H1 (cell line): ENCODE measurements at regions not wholly inside any gene's neighbourhood (a gene's known extent, or its start where the extent isn't known, plus 50 kb on each side); places are given as distances from the start of the nearest gene placed in this dataset.

Source experiments
- CTCF ChIA-PET: fragments of 300-600 bp; sonication (Branson Sonifier 250); formaldehyde crosslinking; loops from one replicate; lab custom pipeline; 2021; ENCODE audit not compliant: partially characterized antibody; lab: Charles Lee
- POLR2A ChIA-PET: fragments of 300-600 bp; sonication (Branson Sonifier 250); formaldehyde crosslinking; loops from one replicate; lab custom pipeline; 2021; ENCODE audit warnings: inconsistent platforms; ENCODE audit not compliant: partially characterized antibody; lab: Charles Lee
- DNase-seq, 2 experiments: peaks; one replicate each; pipeline versions ENCODE4 v3.0.0 to v3.0.0-alpha.2; 2010 to 2022; ENCODE audit warnings: low spot score in 2 of 2, low read depth in 1 of 2, mixed read lengths in 1 of 2
- FAIRE-seq: peaks from 2 replicates; lab custom pipeline; 2011; peaks lifted over from hg19 to GRCh38; lab: Jason Lieb, UNC
- H2AFZ ChIP-seq: 2 replicates; pipeline ENCODE4 v1.8.1; 2012; ENCODE audit warnings: low read length, inconsistent platforms
- H2AK5ac ChIP-seq: 2 replicates; pipeline ENCODE4 v1.6.1; 2013; ENCODE audit warnings: low read depth, low read length
- H2BK120ac ChIP-seq: replicated peaks from 2 replicates; pipeline ENCODE3; 2013; ENCODE audit warnings: low read depth, low read length, inconsistent platforms
- H2BK12ac ChIP-seq: 2 replicates; pipeline ENCODE4 v1.6.1; 2013; ENCODE audit warnings: low read depth, low read length
- H2BK15ac ChIP-seq: 2 replicates; pipeline ENCODE4 v1.6.1; 2013; ENCODE audit warnings: low read length
- H2BK20ac ChIP-seq: 2 replicates; pipeline ENCODE4 v1.6.1; 2013; ENCODE audit warnings: low read length
- H2BK5ac ChIP-seq: 2 replicates; pipeline ENCODE4 v1.6.1; 2013; ENCODE audit warnings: low read depth, low read length
- H3K14ac ChIP-seq: 2 replicates; pipeline ENCODE4 v1.6.1; 2013; ENCODE audit warnings: inconsistent platforms; ENCODE audit not compliant: insufficient read length
- H3K18ac ChIP-seq: 2 replicates; pipeline ENCODE4 v1.6.1; 2013; ENCODE audit warnings: low read length; ENCODE audit errors: extremely low read depth
- H3K23ac ChIP-seq: 2 replicates; pipeline ENCODE4 v1.6.1; 2013; ENCODE audit warnings: inconsistent platforms; ENCODE audit not compliant: insufficient read length
- H3K23me2 ChIP-seq: 2 replicates; pipeline ENCODE4 v1.6.1; 2013; ENCODE audit warnings: low read depth, low read length
- H3K27ac ChIP-seq: 2 replicates; pipeline ENCODE4 v1.6.1; 2011; ENCODE audit warnings: low read depth, low read length, inconsistent platforms
- H3K27me3 ChIP-seq, 4 experiments: replicated peaks in 1 of 4; 1 replicate in 1 of 4; 2 replicates in 3 of 4; pipeline versions ENCODE4 v1.6.1 to v1.8.1; 2011 to 2013; ENCODE audit warnings: low read length in 3 of 4, mild to moderate bottlenecking in 3 of 4, inconsistent platforms in 2 of 4, mixed read lengths in 2 of 4, moderate library complexity in 1 of 4; ENCODE audit not compliant: control insufficient read depth in 3 of 4, insufficient read depth in 3 of 4; ENCODE audit errors: extremely low read depth in 1 of 4
- H3K36me3 ChIP-seq, 4 experiments: 2 replicates each; pipeline versions ENCODE4 v1.6.1 to v1.8.1; 2011 to 2013; ENCODE audit warnings: mild to moderate bottlenecking in 4 of 4, low read length in 3 of 4, moderate library complexity in 2 of 4, control low read depth in 1 of 4, inconsistent platforms in 1 of 4; ENCODE audit not compliant: insufficient read depth in 4 of 4, control insufficient read depth in 2 of 4
- H3K4ac ChIP-seq: replicated peaks from 2 replicates; pipeline ENCODE3; 2013; ENCODE audit warnings: low read length, low read depth, mixed read lengths, inconsistent platforms; ENCODE audit not compliant: insufficient read length
- H3K4me1 ChIP-seq, 4 experiments: replicated peaks in 1 of 4; 1 replicate in 1 of 4; 2 replicates in 3 of 4; pipeline versions ENCODE4 v1.6.1 to v1.8.1; 2011 to 2013; ENCODE audit warnings: low read length in 3 of 4, inconsistent platforms in 2 of 4, mixed read lengths in 1 of 4; ENCODE audit not compliant: insufficient read depth in 4 of 4, control insufficient read depth in 3 of 4
- H3K4me2 ChIP-seq, 2 experiments: 2 replicates each; pipeline versions ENCODE4 v1.6.1 to v1.8.1; 2011 to 2013; ENCODE audit warnings: low read depth in 2 of 2, low read length in 2 of 2, control low read depth in 1 of 2, inconsistent platforms in 1 of 2, mild to moderate bottlenecking in 1 of 2; ENCODE audit not compliant: insufficient read depth in 1 of 2
- H3K4me3 ChIP-seq, 4 experiments: fragments of 200-600, 300-600 bp in 1 of 4; sonication (generic), shearing (Covaris generic), sonication (Bioruptor Twin) in 1 of 4; 2 replicates each; pipeline versions ENCODE4 v1.5.1 to v1.8.1; 2011 to 2016; ENCODE audit warnings: low read length in 4 of 4, low read depth in 3 of 4, control low read depth in 2 of 4, inconsistent platforms in 2 of 4, mild to moderate bottlenecking in 2 of 4, mixed read lengths in 1 of 4, moderate library complexity in 1 of 4; ENCODE audit not compliant: insufficient read depth in 2 of 4; ENCODE audit errors: extremely low read depth in 1 of 4
- H3K56ac ChIP-seq: replicated peaks from 2 replicates; pipeline ENCODE3; 2013; ENCODE audit warnings: low read depth, mild to moderate bottlenecking, mixed read lengths, low read length, inconsistent platforms; ENCODE audit not compliant: insufficient read length
- H3K79me1 ChIP-seq: 2 replicates; pipeline ENCODE4 v1.6.1; 2013; ENCODE audit warnings: low read depth, low read length, control low read depth
- H3K79me2 ChIP-seq, 2 experiments: 2 replicates each; pipeline versions ENCODE4 v1.6.1 to v1.8.1; 2012 to 2013; ENCODE audit warnings: low read length in 2 of 2, mild to moderate bottlenecking in 2 of 2, inconsistent platforms in 1 of 2; ENCODE audit not compliant: insufficient read depth in 2 of 2, control insufficient read depth in 1 of 2
- H3K9ac ChIP-seq, 4 experiments: replicated peaks in 1 of 4; 1 replicate in 1 of 4; 2 replicates in 3 of 4; pipeline versions ENCODE4 v1.6.1 to v1.8.1; 2011 to 2013; ENCODE audit warnings: low read depth in 3 of 4, low read length in 3 of 4, control low read depth in 2 of 4, mild to moderate bottlenecking in 2 of 4, moderate library complexity in 2 of 4, inconsistent platforms in 1 of 4; ENCODE audit errors: extremely low read depth in 1 of 4
- H3K9me3 ChIP-seq, 2 experiments: 2 replicates each; pipeline versions ENCODE4 v1.6.1 to v1.8.1; 2012 to 2013; ENCODE audit warnings: mild to moderate bottlenecking in 2 of 2, moderate library complexity in 2 of 2, control low read depth in 1 of 2, inconsistent platforms in 1 of 2, low read depth in 1 of 2, low read length in 1 of 2, mixed read lengths in 1 of 2; ENCODE audit not compliant: insufficient read depth in 2 of 2
- H4K20me1 ChIP-seq, 2 experiments: replicated peaks in 1 of 2; 2 replicates each; pipeline versions ENCODE3 to v1.8.1; 2011 to 2013; ENCODE audit warnings: inconsistent platforms in 2 of 2, low read length in 2 of 2, mild to moderate bottlenecking in 1 of 2; ENCODE audit not compliant: insufficient read depth in 2 of 2, control insufficient read depth in 1 of 2
- H4K5ac ChIP-seq: 2 replicates; pipeline ENCODE4 v1.6.1; 2013; ENCODE audit warnings: low read length, low read depth, mixed read lengths, inconsistent platforms; ENCODE audit not compliant: insufficient read length
- H4K8ac ChIP-seq: 2 replicates; pipeline ENCODE4 v1.8.0; 2013; ENCODE audit warnings: mild to moderate bottlenecking, moderate library complexity, low read length, inconsistent platforms; ENCODE audit not compliant: insufficient read depth; ENCODE audit errors: extremely low read depth
- H4K91ac ChIP-seq: replicated peaks from 2 replicates; pipeline ENCODE3; 2013; ENCODE audit warnings: low read length, mixed read lengths, inconsistent platforms; ENCODE audit not compliant: insufficient read length
- KDM1A ChIP-seq: fragments of 200-600, 300-600 bp; sonication (generic); IDR thresholded peaks from 2 replicates; pipeline ENCODE4 v1.7.1; 2016; ENCODE audit warnings: mild to moderate bottlenecking, low read length, borderline replicate concordance
- KDM5A ChIP-seq: fragments of 200-600 bp; IDR thresholded peaks from 2 replicates; pipeline ENCODE4 v1.7.1; 2012; ENCODE audit warnings: mild to moderate bottlenecking, low read length, inconsistent platforms, mixed read lengths
- MAX ChIP-seq: IDR thresholded peaks from 2 replicates; pipeline ENCODE4 v1.6.1; 2012; ENCODE audit warnings: inconsistent platforms
- PHF8 ChIP-seq: fragments of 200-600 bp; sonication (generic); conservative IDR thresholded peaks from 2 replicates; pipeline ENCODE4 v1.7.1; 2012; ENCODE audit warnings: low read depth, mild to moderate bottlenecking, inconsistent platforms, low read length, moderate library complexity
- RAD21 ChIP-seq, 2 experiments: IDR thresholded peaks in 1 of 2; conservative IDR thresholded peaks in 1 of 2; 2 replicates each; pipeline ENCODE4 v1.6.1; 2011; ENCODE audit warnings: low read depth in 2 of 2, low read length in 2 of 2, improper control_type of control experiment in 1 of 2, inconsistent platforms in 1 of 2, mild to moderate bottlenecking in 1 of 2, moderate library complexity in 1 of 2
- RBBP5 ChIP-seq: IDR thresholded peaks from 2 replicates; pipeline ENCODE4 v1.7.1; 2012; ENCODE audit warnings: low read depth, mild to moderate bottlenecking, inconsistent platforms, low read length, moderate library complexity, borderline replicate concordance
- TAF1 ChIP-seq: IDR thresholded peaks from 2 replicates; pipeline ENCODE4 v1.6.1; 2011; ENCODE audit warnings: mild to moderate bottlenecking, low read depth, low read length
- TCF12 ChIP-seq: IDR thresholded peaks from 2 replicates; pipeline ENCODE4 v1.6.1; 2011; ENCODE audit warnings: low read depth, mild to moderate bottlenecking, low read length
- WGBS, 2 experiments: shearing (Covaris generic) in 1 of 2; methylation state at CpG; one replicate each; pipeline versions ENCODE4 v1.1.6 to v1.1.7; 2013 to 2015; ENCODE audit warnings: low lambda C conversion rate in 2 of 2, mixed read lengths in 2 of 2, inconsistent platforms in 1 of 2, low coverage in 1 of 2, missing lambda C conversion rate in 1 of 2; ENCODE audit not compliant: insufficient replicate concordance in 2 of 2, insufficient coverage in 1 of 2, insufficient read length in 1 of 2; ENCODE audit errors: extremely low coverage in 1 of 2, missing lambda C conversion rate in 1 of 2; 5-methylcytosine and 5-hydroxymethylcytosine counted together
- TF ChIP-seq, protein P1 (sequence below): IDR thresholded peaks from 2 replicates; pipeline ENCODE4 v1.6.1; 2012; ENCODE audit warnings: low read length, inconsistent platforms

- POLR2A ChIA-PET, result interaction anchor here (0.6 to 1.7 kb wide), 6 partner anchors 10 to 41 kb away, joined by 3 to 5 read pairs (median 4); no protein-coding TSS in a partner anchor
- CTCF ChIA-PET, result interaction anchor here (0.8 to 1.6 kb wide), 6 partner anchors 27 to 87 kb away, joined by 3 to 6 read pairs (median 3); no protein-coding TSS in a partner anchor
- H3K9ac ChIP-seq, result 0 out of 7 replicates have a peak overlapping the region, but pooled peaks of 1 of the 4 experiments have one; percentile 30
- no peak overlapping the region for H3K14ac ChIP-seq
- DNase-seq (peak; percentile 41 to 65), FAIRE-seq (peak; percentile 94)
- H3K18ac ChIP-seq, result 0 out of 2 replicates have a peak overlapping the region, but pooled peaks have one; percentile 20
- H3K79me1 ChIP-seq, result no peaks in the 10 kb centered on the region
- H2BK120ac ChIP-seq, result no peak overlapping the region
- H3K23me2 ChIP-seq, result peaks cover 3% of the 10 kb centered on the region; the same call in 1 of the 2 replicates
- H3K27ac ChIP-seq, result no peak overlapping the region
- H3K79me2 ChIP-seq, result no peaks in the 10 kb centered on the region
- no peaks in the 10 kb centered on the region for H3K36me3 ChIP-seq
- H3K23ac ChIP-seq, result no peak overlapping the region
- peak overlapping the region; percentile 65 to 67 for H3K4me2 ChIP-seq
- peak overlapping the region in 3 of 4 experiments; percentile 22 to 43 (median 34); a peak in 4 of 8 replicates for H3K4me3 ChIP-seq
- H2BK20ac ChIP-seq, result no peak overlapping the region; the same call in 1 of the 2 replicates
- H4K5ac ChIP-seq, result peak overlapping the region; percentile 7
- no peak overlapping the region for H2AK5ac ChIP-seq
- H3K27me3 ChIP-seq, result peaks cover 0 to 4% (median 3%) of the 10 kb centered on the region in 4 experiments; a peak in 5 of 7 replicates
- H4K91ac ChIP-seq, result no peak overlapping the region
- H3K56ac ChIP-seq, result no peak overlapping the region
- no peaks in the 10 kb centered on the region; a peak in 1 of 4 replicates for H3K9me3 ChIP-seq
- H2AFZ ChIP-seq, result 0 out of 2 replicates have a peak overlapping the region, but pooled peaks have one; percentile 33
- H2BK5ac ChIP-seq, result peak overlapping the region; percentile 69
- no peak overlapping the region for H2BK15ac ChIP-seq
- H4K8ac ChIP-seq, result no peak overlapping the region
- WGBS, 2 experiments, result 3% methylated on average over 2 of the region's 2 CpGs; no CpG with 5 or more reads in 1 of the 2 experiments
- H2BK12ac ChIP-seq, result no peak overlapping the region
- H3K4ac ChIP-seq, result no peak overlapping the region
- peaks cover 11 to 19% (median 12%) of the 10 kb centered on the region in 4 experiments for H3K4me1 ChIP-seq
- H4K20me1 ChIP-seq, result no peaks in the 10 kb centered on the region
- TF ChIP-seq PHF8 (no peak), RBBP5 (0 out of 2 replicates have a peak, but pooled peaks have one; percentile 37), KDM1A (peak; percentile 97), MAX (no peak), TAF1 (peak; percentile 14; the same call in 1 of the 2 replicates), TCF12 (0 out of 2 replicates have a peak, but pooled peaks have one; percentile 45), KDM5A (no peak), RAD21 (IDR thresholded peaks at IDR 0.05 in 1 of 2, conservative IDR thresholded peaks at IDR 0.05 in 1 of 2; ENCODE audit: low read depth in 2 of 2, low read length in 2 of 2) (peak; percentile 15 to 24; a peak in 3 of 4 replicates)
- TF ChIP-seq, protein P1, sequence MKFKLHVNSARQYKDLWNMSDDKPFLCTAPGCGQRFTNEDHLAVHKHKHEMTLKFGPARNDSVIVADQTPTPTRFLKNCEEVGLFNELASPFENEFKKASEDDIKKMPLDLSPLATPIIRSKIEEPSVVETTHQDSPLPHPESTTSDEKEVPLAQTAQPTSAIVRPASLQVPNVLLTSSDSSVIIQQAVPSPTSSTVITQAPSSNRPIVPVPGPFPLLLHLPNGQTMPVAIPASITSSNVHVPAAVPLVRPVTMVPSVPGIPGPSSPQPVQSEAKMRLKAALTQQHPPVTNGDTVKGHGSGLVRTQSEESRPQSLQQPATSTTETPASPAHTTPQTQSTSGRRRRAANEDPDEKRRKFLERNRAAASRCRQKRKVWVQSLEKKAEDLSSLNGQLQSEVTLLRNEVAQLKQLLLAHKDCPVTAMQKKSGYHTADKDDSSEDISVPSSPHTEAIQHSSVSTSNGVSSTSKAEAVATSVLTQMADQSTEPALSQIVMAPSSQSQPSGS, result no peak
Observed at GRCh38 chr12:112616469-112617152, 174.9 kb upstream of the RPH3A start.
